ENCODE measurements at regions not wholly inside any gene's neighbourhood (a gene's known extent, or its start where the extent isn't known, plus 50 kb on each side); places are given as distances from the start of the nearest gene placed in this dataset.
"Not testable (repeated sequence)": the region's sequence is repeated elsewhere in the genome, so short reads cannot be mapped to it uniquely, and the experiment has no call there.

DNA sequence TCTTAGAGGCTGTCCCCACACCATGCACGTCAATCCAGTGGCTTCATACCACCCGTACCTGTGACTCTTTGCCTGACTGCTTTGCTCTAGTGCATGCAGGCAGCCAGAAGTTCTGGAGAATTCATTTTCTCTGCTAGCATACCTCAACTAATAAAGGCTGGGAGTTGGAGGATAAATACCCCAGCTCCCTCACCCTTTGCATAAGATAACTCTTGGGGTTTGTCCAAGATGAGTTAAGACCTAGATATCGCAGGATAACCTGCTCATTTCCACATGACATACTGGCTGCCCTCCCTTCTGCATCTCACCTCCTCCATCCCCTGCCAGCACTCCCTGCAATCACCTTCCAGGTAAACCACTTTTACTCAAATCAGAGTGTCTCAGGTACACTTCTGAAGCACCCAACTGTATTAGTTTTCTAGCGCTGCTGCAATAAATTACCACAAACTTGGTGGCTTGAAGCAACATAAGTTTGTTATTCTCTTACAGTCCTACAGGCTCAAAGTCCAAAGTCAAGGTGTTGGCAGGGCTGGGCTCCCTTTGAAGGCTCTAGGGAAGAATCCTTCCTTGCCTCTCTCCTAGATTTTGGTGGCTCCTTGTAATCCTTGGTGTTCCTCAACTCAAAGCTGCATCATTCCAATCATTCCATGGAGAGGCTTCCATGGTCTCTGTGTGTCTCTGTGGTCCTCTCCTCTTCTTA is 146.8 kb downstream of the CRLF3 start:
- BruUV-seq (replicated peaks), result no TSS peak
- Histone ChIP-seq H3K4me1 (ENCODE audit: insufficient read depth, low read length) (0 out of 2 replicates have a peak, but pooled peaks cover 5% of the 10 kb centered on the region), H2AFZ (ENCODE audit: low read length) (no peak overlapping the region), H4K20me1 (ENCODE audit: insufficient read depth, low read length) (no peaks in the 10 kb centered on the region), H3K27ac (ENCODE audit: extremely low read length, insufficient read depth, low read length) (no peak overlapping the region), H3K4me3 (replicated peaks in 1 of 3; ENCODE audit: insufficient read depth in 1 of 3, low read depth in 2 of 3, low read length in 3 of 3) (no peak overlapping the region), H3K36me3 (replicated peaks in 1 of 2; ENCODE audit: control insufficient read depth in 1 of 2, insufficient read depth in 2 of 2, low read length in 2 of 2) (no peaks in the 10 kb centered on the region), H3K27me3 (ENCODE audit: control insufficient read depth in 1 of 2, insufficient read depth in 2 of 2, low read length in 2 of 2) (no peaks in the 10 kb centered on the region), H3K4me2 (ENCODE audit: low read depth, low read length) (no peak overlapping the region), H3K9ac (ENCODE audit: insufficient read depth, low read depth, low read length) (no peak overlapping the region), H3K9me3 (ENCODE audit: low read length) (no peaks in the 10 kb centered on the region), H3K79me2 (ENCODE audit: insufficient read depth, low read length) (no peaks in the 10 kb centered on the region)
- 41% methylated on average over 3 of the region's 4 CpGs for WGBS (ENCODE audit: low lambda C conversion rate)
- POLR2A ChIA-PET, result no interaction called here
- intact Hi-C loops (cut with micrococcal nuclease; ENCODE audit: unreplicated experiment) (no loop called here), in situ Hi-C loops (cut with HindIII; ENCODE audit: extremely low pct_ligation_motif_present, low pct_unique_long_range_greater_than_20kb) (no loop called here)
- no peak for FAIRE-seq
- DNase-seq (ENCODE audit: low spot score), result no peak
- TF ChIP-seq ZSCAN21 (CRISPR knock-in tag; IDR thresholded peaks at IDR 0.05; ENCODE audit: borderline replicate concordance) (no peak), ARHGAP35 (CRISPR knock-in tag; IDR thresholded peaks at IDR 0.05; ENCODE audit: borderline replicate concordance) (no peak), NONO (IDR thresholded peaks at IDR 0.05) (no peak), NONO (CRISPR knock-in tag; conservative IDR thresholded peaks at IDR 0.05) (no peak), TSC22D2 (CRISPR knock-in tag; IDR thresholded peaks at IDR 0.05; ENCODE audit: borderline replicate concordance) (no peak), SIN3B (IDR thresholded peaks at IDR 0.05; ENCODE audit: low read length) (no peak), ZNF570 (CRISPR knock-in tag; IDR thresholded peaks at IDR 0.05; ENCODE audit: borderline replicate concordance) (no peak), DNMT1 (CRISPR knock-in tag; IDR thresholded peaks at IDR 0.05) (no peak), ZNF282 (IDR thresholded peaks at IDR 0.05; ENCODE audit: partially characterized antibody) (no peak), ZNF841 (CRISPR knock-in tag; IDR thresholded peaks at IDR 0.05; ENCODE audit: borderline replicate concordance) (no peak), KDM6A (CRISPR knock-in tag; IDR thresholded peaks at IDR 0.05; ENCODE audit: low read depth) (no peak), CEBPB (IDR thresholded peaks at IDR 0.05; ENCODE audit: borderline replicate concordance, low read depth, low read length) (no peak), ZFYVE20 (CRISPR knock-in tag; IDR thresholded peaks at IDR 0.05; ENCODE audit: borderline replicate concordance, low read depth) (no peak), NCOR1 (IDR thresholded peaks at IDR 0.05; ENCODE audit: borderline replicate concordance, low read length) (no peak), ZNF224 (CRISPR knock-in tag; IDR thresholded peaks at IDR 0.05) (no peak), SAP130 (CRISPR knock-in tag; IDR thresholded peaks at IDR 0.05; ENCODE audit: low read depth) (no peak), ERF (CRISPR knock-in tag; IDR thresholded peaks at IDR 0.05) (no peak)
- TF ChIP-seq, protein P1, sequence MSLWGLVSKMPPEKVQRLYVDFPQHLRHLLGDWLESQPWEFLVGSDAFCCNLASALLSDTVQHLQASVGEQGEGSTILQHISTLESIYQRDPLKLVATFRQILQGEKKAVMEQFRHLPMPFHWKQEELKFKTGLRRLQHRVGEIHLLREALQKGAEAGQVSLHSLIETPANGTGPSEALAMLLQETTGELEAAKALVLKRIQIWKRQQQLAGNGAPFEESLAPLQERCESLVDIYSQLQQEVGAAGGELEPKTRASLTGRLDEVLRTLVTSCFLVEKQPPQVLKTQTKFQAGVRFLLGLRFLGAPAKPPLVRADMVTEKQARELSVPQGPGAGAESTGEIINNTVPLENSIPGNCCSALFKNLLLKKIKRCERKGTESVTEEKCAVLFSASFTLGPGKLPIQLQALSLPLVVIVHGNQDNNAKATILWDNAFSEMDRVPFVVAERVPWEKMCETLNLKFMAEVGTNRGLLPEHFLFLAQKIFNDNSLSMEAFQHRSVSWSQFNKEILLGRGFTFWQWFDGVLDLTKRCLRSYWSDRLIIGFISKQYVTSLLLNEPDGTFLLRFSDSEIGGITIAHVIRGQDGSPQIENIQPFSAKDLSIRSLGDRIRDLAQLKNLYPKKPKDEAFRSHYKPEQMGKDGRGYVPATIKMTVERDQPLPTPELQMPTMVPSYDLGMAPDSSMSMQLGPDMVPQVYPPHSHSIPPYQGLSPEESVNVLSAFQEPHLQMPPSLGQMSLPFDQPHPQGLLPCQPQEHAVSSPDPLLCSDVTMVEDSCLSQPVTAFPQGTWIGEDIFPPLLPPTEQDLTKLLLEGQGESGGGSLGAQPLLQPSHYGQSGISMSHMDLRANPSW (CRISPR knock-in tag; IDR thresholded peaks at IDR 0.05; ENCODE audit: borderline replicate concordance), result no peak
- ATAC-seq, result no peak
- CTCF ChIA-PET (ENCODE audit: low intra/inter-chr PET ratio, low total read pairs), result no interaction called here

DNA sequence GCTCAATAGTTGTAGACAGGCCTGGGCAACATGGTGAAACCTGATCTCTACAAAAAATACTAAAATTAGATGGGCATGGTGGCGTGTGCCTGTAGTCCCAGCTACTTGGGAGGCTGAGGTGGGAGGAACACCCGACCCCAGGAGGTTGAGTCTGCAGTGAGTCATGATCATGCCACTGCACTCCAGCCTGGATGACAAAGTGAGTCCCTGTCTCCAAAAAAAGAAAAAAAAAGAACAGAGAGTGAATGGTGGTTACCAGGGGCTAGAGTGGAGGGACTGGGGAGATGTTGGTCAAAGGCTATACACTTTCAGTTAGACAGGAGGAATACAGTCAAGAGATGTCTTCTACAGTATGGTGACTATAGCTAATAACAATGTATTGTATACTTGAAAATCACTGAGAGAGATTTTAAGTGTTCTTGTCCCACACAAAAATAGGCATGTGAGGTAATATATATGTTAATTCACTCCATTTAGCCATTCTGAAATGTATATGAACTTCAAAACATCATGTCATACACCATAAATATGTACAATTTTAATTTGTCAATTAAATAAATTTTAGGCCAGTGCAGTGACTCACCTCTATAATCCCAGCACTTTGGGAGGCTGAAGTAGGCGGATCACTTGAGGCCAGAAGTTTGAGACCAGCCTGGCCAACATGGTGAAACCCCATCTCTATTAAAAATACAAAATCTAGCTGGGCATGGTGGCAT is 148.6 kb downstream of the CRLF3 start:
- BruUV-seq (replicated peaks); H3K4me3 ChIP-seq (replicated peaks in 1 of 3; ENCODE audit: insufficient read depth in 1 of 3, low read depth in 2 of 3, low read length in 3 of 3): not testable (repeated sequence)

More for the DNA sequence above, 148.6 kb downstream of the CRLF3 start:
- H2AFZ ChIP-seq (ENCODE audit: low read length); FAIRE-seq; ATAC-seq; H3K4me1 ChIP-seq (ENCODE audit: insufficient read depth, low read length); POLR2A ChIA-PET; in situ Hi-C loops (cut with HindIII; ENCODE audit: extremely low pct_ligation_motif_present, low pct_unique_long_range_greater_than_20kb); H3K9ac ChIP-seq (ENCODE audit: insufficient read depth, low read depth, low read length); DNase-seq (ENCODE audit: low spot score); H3K4me2 ChIP-seq (ENCODE audit: low read depth, low read length); H3K79me2 ChIP-seq (ENCODE audit: insufficient read depth, low read length); H4K20me1 ChIP-seq (ENCODE audit: insufficient read depth, low read length); H3K36me3 ChIP-seq (replicated peaks in 1 of 2; ENCODE audit: control insufficient read depth in 1 of 2, insufficient read depth in 2 of 2, low read length in 2 of 2); H3K27ac ChIP-seq (ENCODE audit: extremely low read length, insufficient read depth, low read length); H3K27me3 ChIP-seq (ENCODE audit: control insufficient read depth in 1 of 2, insufficient read depth in 2 of 2, low read length in 2 of 2); intact Hi-C loops (cut with micrococcal nuclease; ENCODE audit: unreplicated experiment); CTCF ChIA-PET (ENCODE audit: low intra/inter-chr PET ratio, low total read pairs); H3K9me3 ChIP-seq (ENCODE audit: low read length): not testable (repeated sequence)
- 14% methylated on average over 2 of the region's 3 CpGs for WGBS (ENCODE audit: low lambda C conversion rate)
